Spleen (tissue), 11 donors: ENCODE measurements at regions not wholly inside any gene's neighbourhood (a gene's known extent, or its start where the extent isn't known, plus 50 kb on each side); places are given as distances from the start of the nearest gene placed in this dataset.

ENCODE experiments used
- DNase-seq: peaks from one replicate; pipeline ENCODE4 v3.0.0-alpha.2; 2020
- H3K27ac ChIP-seq, 8 donors: fragments of 200-600 bp; sonication (generic) in 7 of 8; 1 replicate in 4 of 8; 2 replicates in 4 of 8; pipeline versions ENCODE4 v1.5.0 to v1.8.0; 2016 to 2021; ENCODE audit warnings: inconsistent platforms in 4 of 8, mild to moderate bottlenecking in 4 of 8, moderate library complexity in 1 of 8
- H3K27me3 ChIP-seq, 7 donors: fragments of 200-600 bp; sonication (generic) in 6 of 7; replicated peaks in 1 of 7; 1 replicate in 4 of 7; 2 replicates in 3 of 7; pipeline versions ENCODE4 v1.5.0 to v1.8.0; 2016 to 2021; ENCODE audit warnings: inconsistent platforms in 3 of 7, mild to moderate bottlenecking in 1 of 7
- H3K36me3 ChIP-seq, 6 donors: fragments of 200-600 bp; sonication (generic) in 5 of 6; 1 replicate in 4 of 6; 2 replicates in 2 of 6; pipeline versions ENCODE4 v1.5.0 to v1.8.0; 2016 to 2021; ENCODE audit warnings: inconsistent platforms in 2 of 6
- H3K4me1 ChIP-seq, 6 donors: fragments of 200-600 bp; sonication (generic) in 5 of 6; 1 replicate in 3 of 6; 2 replicates in 3 of 6; pipeline versions ENCODE4 v1.5.0 to v1.8.0; 2016 to 2021; ENCODE audit warnings: inconsistent platforms in 3 of 6
- H3K4me3 ChIP-seq, 8 donors: fragments of 200-600 bp; sonication (generic) in 7 of 8; 1 replicate in 4 of 8; 2 replicates in 4 of 8; pipeline versions ENCODE4 v1.5.0 to v1.8.0; 2016 to 2021; ENCODE audit warnings: inconsistent platforms in 4 of 8, mild to moderate bottlenecking in 4 of 8, moderate library complexity in 2 of 8
- H3K9me3 ChIP-seq, 8 donors: fragments of 200-600 bp; sonication (generic) in 7 of 8; 1 replicate in 4 of 8; 2 replicates in 4 of 8; pipeline versions ENCODE4 v1.5.0 to v1.8.0; 2016 to 2021; ENCODE audit warnings: inconsistent platforms in 4 of 8
- POLR2A ChIP-seq, 3 donors: fragments of 450-650 bp; IDR thresholded peaks; one replicate each; pipeline ENCODE4 v1.5.1; 2017; ENCODE audit warnings: antibody characterized with exemption in 3 of 3, mild to moderate bottlenecking in 1 of 3
- POLR2AphosphoS5 ChIP-seq, 3 donors: sonication (generic); formaldehyde crosslinking; IDR thresholded peaks; one replicate each; pipeline ENCODE4 v1.5.1; 2017; ENCODE audit warnings: antibody characterized with exemption in 3 of 3
- WGBS, 5 donors: extraction: QIAGEN DNeasy Blood & Tissue Kit in 3 of 5; methylation state at CpG; one replicate each; pipeline versions ENCODE4 v1.1.5 to v1.1.7; 2013 to 2018; 5-methylcytosine and 5-hydroxymethylcytosine counted together
- intact Hi-C: fragments of 100-400 bp; cut with DNase I; formaldehyde crosslinking; loops from one replicate; pipeline ENCODE4 v1.15.0; 2023; ENCODE audit warnings: low total_unique reads
- TF ChIP-seq, protein P1 (sequence below), 11 experiments: fragments of 200-600 bp in 7 of 11; fragments of 450-650 bp in 4 of 11; sonication (generic) in 4 of 11; IDR thresholded peaks in 8 of 11; conservative IDR thresholded peaks in 3 of 11; 1 replicate in 7 of 11; 2 replicates in 4 of 11; pipeline versions ENCODE4 v1.4.0 to v1.8.0; 2016 to 2021; ENCODE audit warnings: antibody characterized with exemption in 11 of 11, inconsistent platforms in 4 of 11, mild to moderate bottlenecking in 1 of 11
- donor health status: healthy with polysubstance abuse.
- donor health status: DM: no; HTN: no; CAD: no; lungs with moderate emphysema.
- donor health status: DM: no; HTN: no; CAD: no.
- donor health status: Bipolar disorder and iron deficiency.
- donor health status: healthy.
- donor health status: DM: no; HTN: no; CAD: no.
- donor health status: DM: yes; HTN: yes; CAD: no.

- intact Hi-C loops = no loop called here
- no peaks in the 10 kb centered on the region for H3K36me3 ChIP-seq
- no peak overlapping the region for H3K4me3 ChIP-seq
- no peak overlapping the region for H3K27ac ChIP-seq
- no peaks in the 10 kb centered on the region for H3K9me3 ChIP-seq
- TF ChIP-seq POLR2A (IDR thresholded peaks at IDR 0.05) (no peak), POLR2AphosphoS5 (IDR thresholded peaks at IDR 0.05) (no peak)
- TF ChIP-seq, protein P1, sequence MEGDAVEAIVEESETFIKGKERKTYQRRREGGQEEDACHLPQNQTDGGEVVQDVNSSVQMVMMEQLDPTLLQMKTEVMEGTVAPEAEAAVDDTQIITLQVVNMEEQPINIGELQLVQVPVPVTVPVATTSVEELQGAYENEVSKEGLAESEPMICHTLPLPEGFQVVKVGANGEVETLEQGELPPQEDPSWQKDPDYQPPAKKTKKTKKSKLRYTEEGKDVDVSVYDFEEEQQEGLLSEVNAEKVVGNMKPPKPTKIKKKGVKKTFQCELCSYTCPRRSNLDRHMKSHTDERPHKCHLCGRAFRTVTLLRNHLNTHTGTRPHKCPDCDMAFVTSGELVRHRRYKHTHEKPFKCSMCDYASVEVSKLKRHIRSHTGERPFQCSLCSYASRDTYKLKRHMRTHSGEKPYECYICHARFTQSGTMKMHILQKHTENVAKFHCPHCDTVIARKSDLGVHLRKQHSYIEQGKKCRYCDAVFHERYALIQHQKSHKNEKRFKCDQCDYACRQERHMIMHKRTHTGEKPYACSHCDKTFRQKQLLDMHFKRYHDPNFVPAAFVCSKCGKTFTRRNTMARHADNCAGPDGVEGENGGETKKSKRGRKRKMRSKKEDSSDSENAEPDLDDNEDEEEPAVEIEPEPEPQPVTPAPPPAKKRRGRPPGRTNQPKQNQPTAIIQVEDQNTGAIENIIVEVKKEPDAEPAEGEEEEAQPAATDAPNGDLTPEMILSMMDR (IDR thresholded peaks at IDR 0.05 in 8 of 11, conservative IDR thresholded peaks at IDR 0.05 in 3 of 11) = no peak
- H3K27me3 ChIP-seq = no peaks in the 10 kb centered on the region
- H3K4me1 ChIP-seq = no peaks in the 10 kb centered on the region
- DNase-seq = no peak
Measured at GRCh38 chr13:65642301-65642700, 1587.8 kb downstream of the PCDH9 start.

- WGBS, 5 donors = 19 to 42% (median 25%) methylated on average over 2 of the region's 2 CpGs
- Histone ChIP-seq H3K27me3 (no peaks in the 10 kb centered on the region), H3K4me3 (no peak overlapping the region), H3K4me1 (no peaks in the 10 kb centered on the region), H3K36me3 (no peaks in the 10 kb centered on the region), H3K27ac (no peak overlapping the region), H3K9me3 (no peaks in the 10 kb centered on the region)
- TF ChIP-seq, protein P1 (IDR thresholded peaks at IDR 0.05 in 8 of 11, conservative IDR thresholded peaks at IDR 0.05 in 3 of 11) = peak in 5 of 11 experiments; percentile 7 to 46 (median 30)
- TF ChIP-seq POLR2A (IDR thresholded peaks at IDR 0.05) (no peak), POLR2AphosphoS5 (IDR thresholded peaks at IDR 0.05) (no peak)
- intact Hi-C loops = no loop called here
- DNase-seq = no peak
Measured at GRCh38 chr13:65638572-65639168, 1591.5 kb downstream of the PCDH9 start.

GRCh38 chr13:65633806-65634205 lies 1596.3 kb downstream of the PCDH9 start:
- no peak for DNase-seq
- no peaks in the 10 kb centered on the region for H3K4me1 ChIP-seq
- WGBS, 5 donors = 82 to 97% (median 87%) methylated on average over 1 of the region's 1 CpG
- H3K4me3 ChIP-seq = no peak overlapping the region
- no peaks in the 10 kb centered on the region for H3K36me3 ChIP-seq
- intact Hi-C loops = no loop called here
- TF ChIP-seq, protein P1 (IDR thresholded peaks at IDR 0.05 in 8 of 11, conservative IDR thresholded peaks at IDR 0.05 in 3 of 11) = no peak
- no peak for TF ChIP-seq POLR2A (IDR thresholded peaks at IDR 0.05)
- no peak for TF ChIP-seq POLR2AphosphoS5 (IDR thresholded peaks at IDR 0.05)
- H3K27ac ChIP-seq = no peak overlapping the region
- no peaks in the 10 kb centered on the region for H3K9me3 ChIP-seq
- no peaks in the 10 kb centered on the region for H3K27me3 ChIP-seq

DNA sequence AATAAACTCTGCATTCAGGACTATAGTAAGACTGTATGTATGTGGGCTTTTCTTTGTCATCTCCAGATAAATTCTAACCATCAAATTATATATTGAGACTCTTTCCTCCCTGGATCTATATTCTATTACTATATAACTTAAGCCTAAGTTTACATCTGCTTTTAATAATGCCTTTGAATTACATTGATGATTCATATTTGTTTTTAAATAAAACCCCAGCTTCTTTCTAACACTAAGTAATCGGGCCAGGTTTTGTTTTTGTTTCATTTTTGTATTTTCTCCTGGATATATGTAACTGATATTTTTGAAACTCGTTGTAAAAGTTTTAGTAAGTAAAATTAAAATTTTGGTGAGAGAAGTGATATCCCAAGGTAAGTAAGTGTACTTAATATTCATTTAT lies 1599.1 kb downstream of the PCDH9 start:
- Histone ChIP-seq H3K27me3 (no peaks in the 10 kb centered on the region), H3K4me3 (no peak overlapping the region), H3K36me3 (no peaks in the 10 kb centered on the region), H3K9me3 (no peaks in the 10 kb centered on the region), H3K4me1 (no peaks in the 10 kb centered on the region), H3K27ac (no peak overlapping the region)
- WGBS, 5 donors = 69 to 87% (median 80%) methylated on average over 2 of the region's 2 CpGs
- TF ChIP-seq POLR2A (IDR thresholded peaks at IDR 0.05) (no peak), POLR2AphosphoS5 (IDR thresholded peaks at IDR 0.05) (no peak)
- TF ChIP-seq, protein P1 (IDR thresholded peaks at IDR 0.05 in 8 of 11, conservative IDR thresholded peaks at IDR 0.05 in 3 of 11) = no peak
- intact Hi-C loops = no loop called here
- no peak for DNase-seq
